Panc1 (cell line): ENCODE measurements at regions not wholly inside any gene's neighbourhood (a gene's known extent, or its start where the extent isn't known, plus 50 kb on each side); places are given as distances from the start of the nearest gene placed in this dataset.

ENCODE experiments used
- ATAC-seq: fragments of 200-7000 bp; cut with Tn5 transposase; 2 replicates; pipeline ENCODE4 v1.9.1; 2020; ENCODE audit warnings: mild to moderate bottlenecking, moderate library complexity
- BruUV-seq: library from RNA; stranded (reverse); fragments of 400-500 nt; replicated peaks from 2 replicates; lab custom pipeline; 2021; lab: Mats Ljungman, UMichigan
- CTCF ChIA-PET: fragments of 300-600 bp; sonication (Branson Sonifier 250); formaldehyde crosslinking; loops from one replicate; lab custom pipeline; 2022; ENCODE audit warnings: antibody characterized with exemption; lab: Charles Lee
- POLR2A ChIA-PET: fragments of 300-600 bp; sonication (Branson Sonifier 250); formaldehyde crosslinking; loops from one replicate; lab custom pipeline; 2022; ENCODE audit warnings: antibody characterized with exemption; lab: Charles Lee
- DNase-seq: peaks from one replicate; pipeline ENCODE4 v3.0.0-alpha.2; 2010; ENCODE audit warnings: low read depth, low spot score
- H3K27ac ChIP-seq: 2 replicates; pipeline ENCODE4 v1.5.1; 2011; ENCODE audit warnings: mild to moderate bottlenecking, low read length, inconsistent platforms
- H3K27me3 ChIP-seq: fragments of 200-500 bp; sonication (Bioruptor generic); 2 replicates; pipeline ENCODE4 v1.6.0; 2014; ENCODE audit warnings: low read length, inconsistent platforms; ENCODE audit not compliant: control insufficient read depth, insufficient read depth
- H3K36me3 ChIP-seq: fragments of 200-500 bp; sonication (Bioruptor generic); 2 replicates; pipeline ENCODE4 v1.5.1; 2014; ENCODE audit warnings: inconsistent platforms, mild to moderate bottlenecking, low read length, moderate library complexity; ENCODE audit not compliant: control insufficient read depth, insufficient read depth
- H3K4me1 ChIP-seq: 2 replicates; pipeline ENCODE4 v1.5.1; 2011; ENCODE audit warnings: inconsistent platforms, mild to moderate bottlenecking, low read length, moderate library complexity; ENCODE audit not compliant: control insufficient read depth, insufficient read depth
- H3K4me3 ChIP-seq, 2 experiments: 2 replicates each; pipeline ENCODE4 v1.5.1; 2011 to 2012; ENCODE audit warnings: low read depth in 2 of 2, low read length in 2 of 2, mild to moderate bottlenecking in 2 of 2, inconsistent platforms in 1 of 2, moderate library complexity in 1 of 2
- H3K9me3 ChIP-seq: fragments of 200-500 bp; sonication (Bioruptor generic); 2 replicates; pipeline ENCODE4 v1.5.1; 2014; ENCODE audit warnings: low read depth, mild to moderate bottlenecking, inconsistent platforms, low read length, moderate library complexity; ENCODE audit not compliant: control insufficient read depth, insufficient read depth
- CTCF ChIP-seq: fragments of 450-650 bp; IDR thresholded peaks from 2 replicates; pipeline ENCODE4 v1.5.1; 2017; ENCODE audit warnings: mild to moderate bottlenecking
- POLR2AphosphoS5 ChIP-seq: IDR thresholded peaks from 2 replicates; pipeline ENCODE4 v1.6.1; 2012; ENCODE audit warnings: mild to moderate bottlenecking, low read depth, low read length, moderate library complexity
- REST ChIP-seq, 2 experiments: IDR thresholded peaks; 2 replicates each; pipeline ENCODE4 v1.6.1; 2011 to 2012; ENCODE audit warnings: low read depth in 2 of 2, control low read depth in 1 of 2, low read length in 1 of 2, mild to moderate bottlenecking in 1 of 2, moderate library complexity in 1 of 2; ENCODE audit not compliant: insufficient read depth in 1 of 2
- SIN3A ChIP-seq: IDR thresholded peaks from 2 replicates; pipeline ENCODE4 v1.6.1; 2012; ENCODE audit warnings: low read depth, mild to moderate bottlenecking, low read length, moderate library complexity, borderline replicate concordance; ENCODE audit not compliant: insufficient read depth
- TCF7L2 ChIP-seq: IDR thresholded peaks from 2 replicates; pipeline ENCODE4 v1.6.1; 2011; ENCODE audit warnings: mild to moderate bottlenecking, low read depth, low read length, inconsistent platforms
- in situ Hi-C: cut with HindIII; loops from 2 replicates; pipeline ENCODE4 v1.10.0; 2016; ENCODE audit warnings: low sequenced_read_pairs, low pct_unique_long_range_greater_than_20kb
- intact Hi-C: fragments of 100-400 bp; cut with micrococcal nuclease; formaldehyde crosslinking; loops from one replicate; pipeline ENCODE4 v1.10.0; 2022; ENCODE audit not compliant: unreplicated experiment

DNA sequence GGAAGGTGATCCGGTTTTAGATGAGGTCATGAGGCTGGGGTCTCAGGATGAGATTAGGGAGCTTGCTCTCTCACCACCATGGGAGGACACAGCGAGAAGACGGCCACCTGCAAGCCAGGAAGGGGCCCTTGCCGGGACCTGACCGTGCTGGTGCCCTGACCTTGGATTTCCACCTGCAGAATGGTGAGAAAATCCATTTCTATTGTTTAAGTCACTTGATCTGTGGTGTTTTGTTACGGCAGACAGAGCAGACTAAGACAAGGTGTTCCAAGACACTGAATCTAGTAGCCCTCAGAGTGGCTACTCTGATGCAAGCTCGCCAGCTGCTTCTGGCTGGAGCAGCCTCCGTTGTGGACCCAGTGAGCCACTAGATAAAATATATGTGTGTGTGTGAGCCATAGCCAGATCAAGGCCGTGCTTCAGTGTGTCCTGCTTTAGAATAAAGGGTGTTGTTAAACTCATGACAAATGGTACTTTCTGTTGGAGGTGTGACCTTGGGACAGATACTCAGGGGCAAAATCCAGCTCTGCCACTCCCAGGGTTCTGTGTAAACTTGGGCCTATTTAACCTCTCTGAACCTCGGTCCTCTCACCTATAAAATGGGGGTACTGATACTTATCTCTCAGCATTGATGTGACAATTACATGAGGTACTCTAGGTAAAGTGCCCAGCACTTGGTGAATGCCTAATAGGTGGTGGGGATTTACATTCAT is 67.9 kb upstream of the STX18 start:
- Histone ChIP-seq H3K9me3 (no peaks in the 10 kb centered on the region), H3K4me3 (no peak overlapping the region), H3K27ac (no peak overlapping the region), H3K36me3 (no peaks in the 10 kb centered on the region), H3K4me1 (no peaks in the 10 kb centered on the region), H3K27me3 (no peaks in the 10 kb centered on the region)
- DNase-seq (no peak), ATAC-seq (no peak)
- POLR2A ChIA-PET = no interaction called here
- in situ Hi-C loops (no loop called here), intact Hi-C loops (no loop called here)
- no TSS peak for BruUV-seq
- CTCF ChIA-PET = no interaction called here
- TF ChIP-seq CTCF = no peak
- no peak for TF ChIP-seq POLR2AphosphoS5
- no peak for TF ChIP-seq REST (IDR thresholded peaks at IDR 0.05; ENCODE audit: insufficient read depth in 1 of 2, low read depth in 2 of 2, low read length in 1 of 2)
- TF ChIP-seq TCF7L2 = no peak
- no peak for TF ChIP-seq SIN3A

- Histone ChIP-seq H3K4me3 (no peak overlapping the region), H3K36me3 (no peaks in the 10 kb centered on the region), H3K9me3 (no peaks in the 10 kb centered on the region), H3K27ac (no peak overlapping the region), H3K27me3 (no peaks in the 10 kb centered on the region), H3K4me1 (no peaks in the 10 kb centered on the region)
- DNase-seq (no peak), ATAC-seq (no peak)
- in situ Hi-C loops = no loop called here
- intact Hi-C loops = no loop called here
- BruUV-seq = no TSS peak
- TF ChIP-seq TCF7L2 (no peak), REST (IDR thresholded peaks at IDR 0.05; ENCODE audit: insufficient read depth in 1 of 2, low read depth in 2 of 2, low read length in 1 of 2) (no peak), SIN3A (no peak), CTCF (no peak), POLR2AphosphoS5 (no peak)
- ChIA-PET CTCF (no interaction called here), POLR2A (no interaction called here)
Observed at GRCh38 chr4:4608214-4608537, 66.3 kb upstream of the STX18 start.
